G401.6 (cell line): ENCODE measurements at regions not wholly inside any gene's neighbourhood (a gene's known extent, or its start where the extent isn't known, plus 50 kb on each side); places are given as distances from the start of the nearest gene placed in this dataset.

Experiments used
- FAIRE-seq: peaks from 2 replicates; lab custom pipeline; 2012; peaks lifted over from hg19 to GRCh38; lab: Jason Lieb, UNC

GRCh38 chr9:129471201-129472019 lies 149.5 kb downstream of the C9orf50 start:
- FAIRE-seq: no peak

GRCh38 chr9:129469988-129470316 lies 150.9 kb downstream of the C9orf50 start:
- no peak for FAIRE-seq

GRCh38 chr9:129469188-129469987 lies 151.5 kb downstream of the C9orf50 start:
- FAIRE-seq: no peak

- FAIRE-seq: no peak
These were observed 152.9 kb downstream of the C9orf50 start for GRCh38 chr9:129467739-129468666.

GRCh38 chr9:129467004-129467588 lies 153.8 kb downstream of the C9orf50 start:
- FAIRE-seq: no peak

- FAIRE-seq: no peak
These were observed 154.9 kb downstream of the C9orf50 start for GRCh38 chr9:129465834-129466535.

GRCh38 chr9:129464972-129465833 lies 155.7 kb downstream of the C9orf50 start:
- no peak for FAIRE-seq

GRCh38 chr9:129463994-129464393 lies 156.9 kb downstream of the C9orf50 start:
- FAIRE-seq: no peak

- no peak for FAIRE-seq
These were observed 157.4 kb downstream of the C9orf50 start for GRCh38 chr9:129463477-129463876.

GRCh38 chr9:129462360-129462759 lies 158.5 kb downstream of the C9orf50 start:
- FAIRE-seq: no peak

GRCh38 chr9:129460323-129461261 lies 160.3 kb downstream of the C9orf50 start:
- FAIRE-seq: no peak

- FAIRE-seq: no peak
These were observed 161.2 kb downstream of the C9orf50 start for GRCh38 chr9:129459547-129460322.

GRCh38 chr9:129458663-129459546 lies 162.0 kb downstream of the C9orf50 start:
- no peak for FAIRE-seq

GRCh38 chr9:129458155-129458661 lies 162.7 kb downstream of the C9orf50 start:
- no peak for FAIRE-seq

- no peak for FAIRE-seq
These were observed 163.5 kb downstream of the C9orf50 start for GRCh38 chr9:129457325-129457779.

GRCh38 chr9:129456549-129457324 lies 164.2 kb downstream of the C9orf50 start:
- FAIRE-seq: no peak
